IPS-20b (cell line): ENCODE measurements at regions not wholly inside any gene's neighbourhood (a gene's known extent, or its start where the extent isn't known, plus 50 kb on each side); places are given as distances from the start of the nearest gene placed in this dataset.

ENCODE experiments used
- H3K27ac ChIP-seq: one replicate; pipeline ENCODE4 v1.5.1; 2013; ENCODE audit warnings: low read length
- H3K27me3 ChIP-seq: 2 replicates; pipeline ENCODE4 v1.6.1; 2013; ENCODE audit warnings: mild to moderate bottlenecking, low read length, inconsistent platforms; ENCODE audit not compliant: insufficient read depth
- H3K36me3 ChIP-seq: 2 replicates; pipeline ENCODE4 v1.6.1; 2013; ENCODE audit warnings: low read depth, mild to moderate bottlenecking, inconsistent platforms, low read length, moderate library complexity; ENCODE audit not compliant: insufficient read depth
- H3K4me1 ChIP-seq: 2 replicates; pipeline ENCODE4 v1.6.1; 2013; ENCODE audit warnings: mild to moderate bottlenecking, control low read depth, inconsistent platforms, low read length, moderate library complexity; ENCODE audit not compliant: insufficient read depth
- H3K4me3 ChIP-seq: 2 replicates; pipeline ENCODE4 v1.5.1; 2013; ENCODE audit warnings: mild to moderate bottlenecking, low read length, inconsistent platforms
- H3K9ac ChIP-seq: 2 replicates; pipeline ENCODE4 v1.6.1; 2013; ENCODE audit warnings: low read depth, mild to moderate bottlenecking, inconsistent platforms, low read length, moderate library complexity
- H3K9me3 ChIP-seq: 2 replicates; pipeline ENCODE4 v1.6.1; 2013; ENCODE audit warnings: mild to moderate bottlenecking, low read depth, low read length, inconsistent platforms; ENCODE audit not compliant: insufficient read depth

DNA sequence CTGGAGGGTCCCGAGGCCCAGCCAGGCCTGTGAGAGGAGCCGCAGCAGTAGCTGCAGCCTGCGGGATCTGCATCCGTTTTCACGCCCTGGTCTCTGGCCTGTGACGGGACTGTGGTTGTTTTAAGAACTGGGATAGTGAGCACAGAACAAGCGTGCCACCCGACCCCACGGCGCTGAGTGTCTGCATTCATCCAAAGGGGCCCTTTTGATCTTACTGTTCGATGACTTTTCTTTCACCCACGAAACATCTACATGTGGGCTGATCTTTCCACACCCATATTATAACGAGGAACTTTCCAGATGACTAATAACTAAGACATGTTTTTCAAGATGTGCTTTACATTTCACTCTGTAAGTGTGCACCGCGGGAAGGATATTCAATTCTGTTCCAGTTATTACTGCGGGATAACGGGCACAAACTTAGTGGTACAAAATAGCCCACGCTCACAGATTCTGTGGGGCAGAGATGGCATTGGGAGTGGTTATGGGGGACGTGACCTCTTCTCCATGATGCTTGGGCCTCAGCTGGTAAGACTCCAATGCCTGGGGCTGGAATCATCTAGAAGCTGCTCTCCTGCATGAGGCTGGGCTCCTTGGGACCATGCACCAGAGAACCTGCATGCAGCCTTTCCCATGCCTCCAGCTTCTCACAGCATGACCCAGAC, 165.0 kb downstream of the SYK start:
- H3K27me3 ChIP-seq: no peaks in the 10 kb centered on the region
- no peak overlapping the region for H3K4me3 ChIP-seq
- H3K9ac ChIP-seq: no peak overlapping the region
- no peaks in the 10 kb centered on the region for H3K9me3 ChIP-seq
- H3K4me1 ChIP-seq: peaks cover 14% of the 10 kb centered on the region; the same call in 1 of the 2 replicates
- H3K27ac ChIP-seq: no peak overlapping the region
- H3K36me3 ChIP-seq: no peaks in the 10 kb centered on the region

DNA sequence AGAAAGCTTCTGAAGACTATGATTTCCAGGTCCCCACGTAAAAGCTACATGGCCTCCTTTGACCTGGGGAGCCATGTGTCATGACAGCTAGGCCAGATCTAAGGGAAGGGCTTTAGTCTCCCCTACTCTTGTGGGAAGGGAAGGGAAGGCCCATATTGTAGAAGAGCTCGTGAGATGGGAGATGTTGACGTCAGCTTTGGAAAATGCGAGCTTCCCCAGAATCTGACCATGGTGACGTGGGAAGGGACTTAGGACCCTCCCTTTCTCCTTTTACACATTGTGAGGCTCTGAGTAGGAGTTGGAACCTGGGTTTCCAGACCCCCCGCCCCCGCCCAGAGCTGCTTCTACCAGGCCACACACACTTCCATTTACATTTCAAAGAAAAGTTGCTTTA, 165.5 kb downstream of the SYK start:
- Histone ChIP-seq H3K4me3 (no peak overlapping the region), H3K36me3 (no peaks in the 10 kb centered on the region), H3K27ac (no peak overlapping the region), H3K9me3 (no peaks in the 10 kb centered on the region), H3K4me1 (peaks cover 14% of the 10 kb centered on the region; the same call in 1 of the 2 replicates), H3K9ac (no peak overlapping the region), H3K27me3 (no peaks in the 10 kb centered on the region)

DNA sequence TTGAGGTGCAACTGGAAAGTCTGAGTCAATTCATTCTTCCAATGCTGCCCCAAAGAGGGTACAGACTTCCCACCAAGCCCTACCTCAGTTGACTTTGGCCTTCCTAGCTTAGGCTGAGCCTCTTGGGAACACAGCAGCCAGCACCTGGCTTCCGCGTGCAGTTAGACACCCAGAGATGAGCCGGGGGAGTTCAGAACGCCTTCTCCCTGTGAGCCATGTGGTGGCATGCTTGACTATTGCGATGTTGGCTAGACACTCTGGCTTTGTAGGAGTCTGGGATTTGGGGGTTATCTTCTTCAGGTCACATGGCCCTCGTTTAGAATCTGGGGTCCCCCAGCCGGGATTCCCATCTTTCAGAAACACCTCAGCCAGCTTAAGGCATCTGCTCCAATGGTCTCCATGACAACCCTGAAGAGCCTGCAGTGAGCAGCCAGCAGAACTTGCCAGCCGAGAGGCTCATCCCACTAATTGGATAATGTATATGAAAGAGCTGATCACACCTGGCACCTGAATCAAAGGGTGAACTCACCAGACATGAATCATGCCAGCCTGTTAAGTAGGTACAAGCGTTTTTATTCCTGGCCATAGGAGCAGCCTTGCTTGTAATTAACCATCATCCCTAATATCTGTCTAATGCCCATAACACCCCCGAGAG, 167.5 kb downstream of the SYK start:
- no peak overlapping the region for H3K4me3 ChIP-seq
- H3K9ac ChIP-seq: no peak overlapping the region
- H3K9me3 ChIP-seq: no peaks in the 10 kb centered on the region
- no peak overlapping the region for H3K27ac ChIP-seq
- H3K27me3 ChIP-seq: no peaks in the 10 kb centered on the region
- H3K36me3 ChIP-seq: no peaks in the 10 kb centered on the region
- H3K4me1 ChIP-seq: peaks cover 14% of the 10 kb centered on the region; the same call in 1 of the 2 replicates

- Histone ChIP-seq H3K9ac (no peak overlapping the region), H3K36me3 (no peaks in the 10 kb centered on the region), H3K4me3 (no peak overlapping the region), H3K4me1 (peaks cover 14% of the 10 kb centered on the region; the same call in 1 of the 2 replicates), H3K9me3 (no peaks in the 10 kb centered on the region), H3K27ac (no peak overlapping the region), H3K27me3 (no peaks in the 10 kb centered on the region)
Observed at GRCh38 chr9:90970608-90971007, 169.0 kb downstream of the SYK start.

DNA sequence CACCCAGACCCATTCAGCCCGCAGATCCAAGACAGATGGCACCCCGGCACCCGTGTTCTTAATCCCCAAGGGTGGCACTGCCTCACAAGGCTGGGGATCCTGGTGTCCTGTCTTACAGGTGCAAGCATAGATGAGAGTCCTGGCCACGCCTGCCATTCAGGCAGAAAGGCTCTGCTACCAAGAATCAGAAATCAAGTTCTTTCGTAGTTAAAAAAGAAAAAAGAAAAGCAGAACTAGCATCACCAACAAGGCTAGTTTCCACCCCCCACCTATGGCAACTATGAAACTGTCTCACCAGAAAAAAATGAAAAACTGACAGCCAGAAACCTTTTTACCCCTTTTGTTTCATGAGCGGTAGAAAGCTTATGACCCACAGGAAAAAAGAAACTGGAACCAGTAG, 170.4 kb downstream of the SYK start:
- Histone ChIP-seq H3K27ac (no peak overlapping the region), H3K9ac (no peak overlapping the region), H3K4me3 (no peak overlapping the region), H3K27me3 (no peaks in the 10 kb centered on the region), H3K4me1 (peaks cover 9% of the 10 kb centered on the region; the same call in 1 of the 2 replicates), H3K9me3 (no peaks in the 10 kb centered on the region), H3K36me3 (no peaks in the 10 kb centered on the region)

DNA sequence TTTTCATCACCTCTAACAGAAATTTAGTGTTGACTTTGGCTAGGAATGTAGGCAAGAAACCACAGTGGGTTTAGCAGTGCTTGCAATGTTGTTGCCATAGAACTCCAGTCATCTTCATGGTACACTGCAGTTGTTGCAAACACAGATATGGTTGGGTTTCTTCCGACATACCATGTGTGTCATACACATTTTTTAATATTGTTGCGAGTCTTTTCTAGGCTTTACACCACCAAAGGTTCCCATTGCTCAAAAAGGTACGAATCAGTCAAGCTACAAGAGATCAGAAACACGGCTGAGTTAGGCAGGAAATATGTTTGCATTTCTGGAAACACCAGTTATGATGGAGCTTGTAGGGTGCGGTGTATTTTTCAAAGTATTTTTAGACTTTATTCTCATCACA, 172.4 kb downstream of the SYK start:
- H3K4me1 ChIP-seq: no peaks in the 10 kb centered on the region

GRCh38 chr9:90974643-90975245, 173.1 kb downstream of the SYK start:
- no peak overlapping the region for H3K27ac ChIP-seq
- H3K4me3 ChIP-seq: no peak overlapping the region
- no peaks in the 10 kb centered on the region for H3K27me3 ChIP-seq
- no peaks in the 10 kb centered on the region for H3K9me3 ChIP-seq
- H3K36me3 ChIP-seq: no peaks in the 10 kb centered on the region
- H3K9ac ChIP-seq: no peak overlapping the region
- no peaks in the 10 kb centered on the region for H3K4me1 ChIP-seq

More for the DNA sequence above, 172.4 kb downstream of the SYK start:
- Histone ChIP-seq H3K4me3 (no peak overlapping the region), H3K27ac (no peak overlapping the region), H3K27me3 (no peaks in the 10 kb centered on the region), H3K9ac (no peak overlapping the region), H3K36me3 (no peaks in the 10 kb centered on the region), H3K9me3 (no peaks in the 10 kb centered on the region)

DNA sequence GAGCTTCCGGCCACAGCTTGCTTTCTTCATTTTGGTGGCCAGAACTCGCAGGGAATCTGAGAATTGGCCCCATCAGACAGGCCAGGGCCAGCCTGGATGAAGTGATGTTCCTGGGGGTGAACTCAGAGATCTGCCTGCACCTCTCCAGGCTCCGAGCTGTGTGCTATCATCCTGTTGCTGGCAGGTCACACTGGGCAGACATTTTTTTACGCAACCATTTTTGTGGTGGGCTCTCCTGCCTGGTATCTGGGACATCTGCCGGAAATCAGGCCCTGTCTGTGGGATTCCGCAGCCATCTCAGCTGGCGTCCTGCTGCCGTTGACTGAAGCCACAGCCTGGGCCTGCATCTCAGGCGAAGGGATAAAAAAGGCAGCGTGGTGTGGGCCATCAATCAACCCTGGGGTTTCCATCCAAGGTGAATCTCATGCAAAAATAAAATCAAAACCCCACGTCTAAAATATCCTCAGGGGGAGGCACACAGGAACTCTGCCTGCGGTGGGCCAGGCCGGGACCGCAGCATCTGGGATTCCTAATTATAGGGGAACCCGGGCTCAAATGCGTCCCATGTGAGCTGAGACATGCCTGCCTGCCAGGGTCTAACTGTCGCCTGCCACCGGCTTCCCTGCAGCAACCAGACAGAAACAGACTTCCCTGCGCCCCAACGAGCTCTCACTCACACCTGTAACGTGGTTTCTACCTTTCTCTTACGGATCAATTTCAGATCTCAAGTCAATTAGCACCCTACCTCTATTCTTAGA, 174.3 kb downstream of the SYK start:
- no peaks in the 10 kb centered on the region for H3K36me3 ChIP-seq
- H3K4me3 ChIP-seq: no peak overlapping the region
- no peak overlapping the region for H3K27ac ChIP-seq
- H3K4me1 ChIP-seq: no peaks in the 10 kb centered on the region
- no peak overlapping the region for H3K9ac ChIP-seq
- H3K27me3 ChIP-seq: no peaks in the 10 kb centered on the region
- no peaks in the 10 kb centered on the region for H3K9me3 ChIP-seq

DNA sequence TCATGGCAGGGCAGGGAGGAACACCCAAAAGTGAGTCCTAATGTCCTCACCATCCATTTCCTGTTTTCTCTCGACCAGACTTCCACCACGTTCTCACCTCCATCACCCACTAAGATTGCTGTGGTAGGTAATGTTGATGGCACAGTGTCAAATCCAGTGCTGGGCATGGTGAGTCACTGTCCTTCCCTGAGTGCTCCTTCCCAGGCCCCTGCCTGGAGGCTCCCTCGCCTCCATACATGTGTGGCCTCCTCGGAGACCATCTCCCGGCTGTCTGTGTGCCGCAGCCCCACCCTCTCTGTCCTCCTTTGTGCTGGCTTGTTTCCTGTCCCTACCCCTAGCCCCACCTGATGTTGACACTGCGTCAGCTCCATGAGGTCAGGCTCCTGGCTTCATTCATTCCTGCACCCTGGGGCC, 177.5 kb downstream of the SYK start:
- Histone ChIP-seq H3K9me3 (no peaks in the 10 kb centered on the region), H3K4me1 (no peaks in the 10 kb centered on the region), H3K4me3 (no peak overlapping the region), H3K9ac (no peak overlapping the region), H3K36me3 (no peaks in the 10 kb centered on the region), H3K27ac (no peak overlapping the region), H3K27me3 (no peaks in the 10 kb centered on the region)

DNA sequence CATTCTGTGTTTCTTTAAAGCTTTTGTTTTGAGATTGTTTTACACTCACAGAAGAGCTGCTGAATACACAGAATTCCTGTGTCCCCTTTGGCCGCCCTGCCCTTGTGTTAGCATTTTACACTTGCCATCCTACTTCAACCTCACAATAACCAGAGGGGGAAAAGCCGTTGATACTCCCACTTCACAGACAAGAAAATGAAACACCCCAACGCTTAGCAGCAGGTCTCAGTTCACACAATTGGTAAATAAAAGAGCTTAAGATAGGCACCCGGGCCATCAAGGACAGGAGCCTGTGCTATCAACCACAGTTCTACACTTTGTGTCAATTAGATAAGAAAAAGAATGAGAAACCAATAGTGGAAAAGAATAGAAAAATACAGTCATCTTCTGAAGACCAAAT, 178.0 kb downstream of the SYK start:
- Histone ChIP-seq H3K9me3 (no peaks in the 10 kb centered on the region), H3K27me3 (no peaks in the 10 kb centered on the region), H3K27ac (no peak overlapping the region), H3K4me3 (no peak overlapping the region), H3K9ac (no peak overlapping the region), H3K4me1 (no peaks in the 10 kb centered on the region), H3K36me3 (no peaks in the 10 kb centered on the region)

- Histone ChIP-seq H3K36me3 (no peaks in the 10 kb centered on the region), H3K27me3 (no peaks in the 10 kb centered on the region), H3K27ac (no peak overlapping the region), H3K4me3 (no peak overlapping the region), H3K4me1 (no peaks in the 10 kb centered on the region), H3K9me3 (no peaks in the 10 kb centered on the region), H3K9ac (no peak overlapping the region)
Observed at GRCh38 chr9:90981726-90982125, 180.1 kb downstream of the SYK start.
